NCI-H510A treated with DMSO at 0.1 percent for 48 hours (cell line): ENCODE measurements at regions not wholly inside any gene's neighbourhood (a gene's known extent, or its start where the extent isn't known, plus 50 kb on each side); places are given as distances from the start of the nearest gene placed in this dataset.
"Not testable (repeated sequence)": the region's sequence is repeated elsewhere in the genome, so short reads cannot be mapped to it uniquely, and the experiment has no call there.

ENCODE experiments used
- DNase-seq: peaks from one replicate; lab custom pipeline; 2025; lab: John Stamatoyannopoulos, UW

DNA sequence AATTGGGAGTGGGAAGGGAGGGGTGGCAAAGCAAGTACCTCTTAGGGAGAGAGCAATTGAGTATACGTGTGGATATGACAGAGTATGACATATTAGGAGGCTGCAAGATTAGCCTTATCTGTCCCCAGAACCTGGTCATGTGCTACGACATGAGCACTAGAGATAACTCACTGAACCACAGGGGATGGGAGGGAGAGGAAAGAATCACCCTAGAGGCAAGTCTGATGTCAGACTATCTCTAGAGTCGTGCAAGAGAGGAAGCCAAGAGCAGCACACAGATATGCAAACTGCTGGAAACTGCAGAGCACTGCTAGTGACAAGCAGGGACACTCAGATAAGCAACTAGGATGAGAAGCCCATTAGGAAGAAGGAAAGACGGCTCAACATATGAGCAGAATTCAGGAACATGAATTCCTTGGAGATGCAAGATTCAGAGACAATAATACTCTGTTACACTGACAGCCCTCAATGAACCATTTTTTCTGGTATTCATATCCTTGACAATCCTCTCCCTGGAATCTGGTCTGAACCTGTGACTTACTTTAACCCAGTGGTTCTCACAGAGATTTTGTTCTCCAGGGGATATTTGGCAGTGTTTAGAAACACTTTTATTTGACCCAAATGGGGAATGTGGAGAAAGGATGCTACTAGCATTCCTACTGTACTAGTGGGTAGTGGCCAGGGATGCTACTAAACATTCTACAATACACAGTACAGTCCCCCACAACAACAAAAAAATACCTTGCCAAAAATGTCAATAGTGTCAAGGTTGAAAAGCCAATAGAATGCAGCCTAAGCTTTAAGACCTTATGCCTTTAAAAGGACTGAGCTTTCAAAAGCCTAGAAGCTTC, 84.0 kb upstream of the BMP2K start:
- DNase-seq = no peak

DNA sequence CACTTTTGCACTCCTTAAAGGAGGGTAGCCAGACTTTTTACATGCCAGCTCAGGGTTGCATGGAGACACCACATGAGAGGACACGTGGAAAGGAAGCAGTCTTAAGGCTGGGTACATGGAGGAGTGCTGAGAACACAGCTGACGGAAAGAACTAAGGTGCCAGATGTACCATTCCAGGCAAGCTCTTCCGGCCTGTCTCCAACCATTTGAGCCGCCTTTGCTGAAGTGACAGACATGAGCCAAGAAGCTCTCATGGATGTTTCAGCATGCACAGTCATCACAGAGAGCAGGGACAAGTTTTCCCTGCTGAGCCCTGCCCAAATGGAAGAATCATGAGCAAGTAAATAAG, 83.4 kb upstream of the BMP2K start:
- DNase-seq = no peak

DNA sequence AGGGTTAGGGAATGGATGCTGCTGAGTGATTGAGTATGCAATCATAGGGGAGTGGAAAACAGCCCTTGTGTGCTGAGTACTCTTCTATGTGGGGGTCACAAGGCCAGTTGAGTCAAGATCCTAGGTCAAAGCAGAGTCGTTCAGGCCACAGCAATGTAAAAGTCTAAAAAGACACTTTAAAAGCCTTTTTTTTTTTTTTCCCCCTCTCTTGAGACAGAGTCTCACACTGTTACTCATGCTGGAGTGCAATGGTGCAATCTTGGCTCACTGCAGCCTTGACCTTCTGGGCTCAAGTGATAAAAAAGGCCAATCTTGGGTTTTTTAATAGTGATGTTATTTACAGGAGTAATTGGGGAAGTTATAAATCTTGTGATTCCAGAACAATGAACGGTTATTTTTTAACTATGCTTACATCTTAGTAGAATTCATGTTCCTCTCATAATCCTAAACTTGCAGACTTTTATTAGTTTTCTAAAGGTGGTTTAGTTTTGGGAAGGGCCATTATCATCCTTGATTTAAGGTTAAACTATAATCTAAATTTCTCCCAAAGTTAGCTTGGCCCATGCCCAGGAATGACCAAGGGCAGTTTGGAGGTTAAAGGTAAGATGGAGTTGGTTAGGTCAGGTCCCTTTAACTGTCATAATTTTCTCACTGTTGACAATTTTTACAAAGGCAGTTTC, 82.2 kb upstream of the BMP2K start:
- DNase-seq = no peak

DNA sequence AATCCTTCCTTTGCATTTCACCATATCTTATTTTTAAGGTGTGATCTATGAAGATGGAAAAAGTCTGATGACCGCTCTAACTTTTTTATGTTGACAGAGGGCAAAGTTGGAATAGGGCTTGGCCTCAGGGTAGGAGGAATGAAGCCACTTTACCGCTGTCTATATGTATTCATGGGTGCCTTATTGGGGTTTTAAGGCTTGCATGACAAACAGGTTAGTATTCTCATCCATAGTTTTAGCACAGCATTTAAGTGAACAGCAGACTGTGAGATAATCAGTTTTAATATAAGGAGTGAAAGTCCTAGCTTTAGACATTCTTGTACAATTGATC, 81.7 kb upstream of the BMP2K start:
- no peak for DNase-seq

DNA sequence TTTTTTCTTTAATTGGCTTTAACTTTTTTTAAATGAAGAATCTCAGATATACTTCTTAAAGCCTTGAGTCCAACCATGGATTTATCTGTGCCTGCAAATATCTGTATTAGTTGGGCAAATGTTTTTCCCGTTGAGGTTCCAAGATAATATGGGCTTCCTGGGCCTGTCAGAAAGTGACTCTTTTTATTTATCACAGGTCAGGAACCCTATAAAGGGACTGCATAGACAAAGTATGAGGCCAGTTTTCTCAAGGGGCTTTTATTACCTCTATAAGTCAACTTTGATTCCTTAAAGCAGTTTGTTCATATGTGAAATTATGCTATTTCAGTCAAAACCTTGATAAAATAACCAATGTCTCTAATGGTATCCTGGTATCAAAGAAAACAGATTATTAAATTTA, 80.2 kb upstream of the BMP2K start:
- no peak for DNase-seq

DNA sequence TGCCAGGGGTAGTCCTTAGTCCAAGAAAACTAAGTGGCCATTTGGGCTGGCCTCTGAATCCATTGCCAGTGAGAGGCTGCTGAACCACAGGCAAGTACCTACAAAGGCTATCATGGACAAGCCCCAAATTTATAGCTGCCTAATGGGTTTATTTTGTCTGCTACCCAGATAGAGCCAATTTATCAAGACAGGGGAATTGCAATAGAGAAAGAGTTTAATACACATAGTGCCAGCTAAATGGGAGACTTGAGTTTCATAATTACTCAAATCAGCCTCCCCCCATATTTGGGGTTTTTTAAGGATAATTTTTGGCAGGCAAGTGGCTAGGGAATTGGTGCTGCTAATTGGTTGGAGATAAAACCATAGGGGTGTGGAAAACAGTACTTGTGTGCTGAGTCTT, 73.1 kb upstream of the BMP2K start:
- no peak for DNase-seq

DNA sequence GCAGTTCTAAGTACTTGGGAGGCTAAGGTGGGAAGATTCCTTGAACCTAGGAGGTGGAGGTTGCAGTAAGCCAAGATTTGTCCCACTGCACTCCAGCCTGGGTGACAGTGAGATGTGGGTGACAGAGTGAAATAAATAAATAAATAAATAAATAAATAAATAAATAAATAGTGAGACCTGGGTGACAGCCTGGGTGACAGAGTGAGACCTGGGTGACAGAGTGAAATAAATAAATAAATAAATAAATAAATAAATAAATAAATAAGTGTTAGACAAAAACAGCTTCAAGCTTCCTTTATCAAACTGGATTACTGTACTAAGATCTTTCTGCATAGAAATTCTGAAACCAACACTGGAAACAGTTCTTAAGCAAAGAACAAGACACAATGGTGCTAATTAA, 71.8 kb upstream of the BMP2K start:
- no peak for DNase-seq

DNA sequence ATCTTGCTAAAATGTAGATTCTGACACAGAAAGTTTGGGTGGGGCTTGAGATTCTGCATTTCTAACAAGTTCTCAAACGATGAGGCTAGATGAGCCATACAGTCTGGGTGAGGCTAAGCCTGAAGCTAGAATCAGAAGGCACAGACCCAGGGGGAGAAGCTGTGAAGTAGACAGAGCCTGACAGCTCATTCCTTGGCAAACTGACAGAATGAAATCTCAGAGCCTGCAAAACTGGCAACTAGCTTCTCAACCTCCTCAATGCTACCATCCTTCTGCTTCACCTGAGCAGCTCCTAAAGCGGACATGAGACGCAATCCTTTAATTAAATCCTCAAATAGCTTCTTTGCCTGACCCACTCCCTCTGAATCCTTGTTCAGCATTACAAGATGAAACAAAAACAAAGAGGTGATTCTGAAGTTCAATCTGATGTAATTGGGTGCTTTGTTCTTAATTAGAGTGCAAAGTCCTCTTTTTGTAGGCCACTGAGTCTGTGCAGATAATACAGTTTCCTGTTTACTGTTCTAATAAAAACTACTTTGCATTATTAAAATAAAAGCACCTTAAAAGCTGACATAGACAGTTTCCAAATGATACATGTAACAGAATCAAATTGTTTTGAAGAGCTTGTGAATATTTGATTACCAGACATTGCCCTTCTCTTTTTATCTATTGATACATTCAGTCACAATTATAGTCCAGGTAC, 71.0 kb upstream of the BMP2K start:
- no peak for DNase-seq

DNA sequence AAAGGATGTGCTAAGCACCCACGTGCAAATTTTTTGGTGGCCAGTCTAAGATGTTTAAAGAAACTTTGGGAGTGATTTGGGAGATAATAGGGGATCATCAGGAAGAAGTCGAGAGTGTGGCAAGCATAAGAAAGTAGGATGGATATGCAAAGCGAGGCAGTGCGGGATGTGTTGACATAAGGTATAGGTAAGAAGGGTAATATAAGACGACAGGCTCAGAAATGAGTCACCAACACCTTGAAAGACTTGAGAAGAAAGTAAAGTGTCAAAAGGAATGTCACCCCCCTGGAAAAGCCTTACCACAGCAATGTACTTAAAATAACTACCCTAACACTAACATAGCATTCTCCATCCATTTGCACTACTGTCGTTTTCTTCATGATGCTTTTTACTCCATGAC, 69.8 kb upstream of the BMP2K start:
- no peak for DNase-seq

DNA sequence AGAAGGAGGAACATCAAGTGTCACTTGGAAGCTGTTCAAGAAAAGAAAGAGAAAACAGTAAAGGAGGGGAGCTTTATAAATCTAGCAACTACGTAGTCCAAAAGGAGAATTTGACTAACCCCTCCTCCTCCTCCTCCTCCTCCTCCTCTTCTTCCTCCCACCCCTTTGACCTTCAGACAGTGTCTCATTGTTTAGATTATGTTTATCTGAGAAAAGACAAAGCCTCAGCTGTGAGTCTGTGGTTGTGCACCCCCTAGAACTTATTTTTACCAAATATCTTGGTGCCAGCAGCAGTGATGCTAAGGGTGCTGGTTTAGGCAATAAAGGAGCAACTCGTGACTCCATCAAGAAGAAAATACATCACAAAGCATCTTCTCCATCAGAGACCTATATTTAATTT, 68.9 kb upstream of the BMP2K start:
- no peak for DNase-seq

DNA sequence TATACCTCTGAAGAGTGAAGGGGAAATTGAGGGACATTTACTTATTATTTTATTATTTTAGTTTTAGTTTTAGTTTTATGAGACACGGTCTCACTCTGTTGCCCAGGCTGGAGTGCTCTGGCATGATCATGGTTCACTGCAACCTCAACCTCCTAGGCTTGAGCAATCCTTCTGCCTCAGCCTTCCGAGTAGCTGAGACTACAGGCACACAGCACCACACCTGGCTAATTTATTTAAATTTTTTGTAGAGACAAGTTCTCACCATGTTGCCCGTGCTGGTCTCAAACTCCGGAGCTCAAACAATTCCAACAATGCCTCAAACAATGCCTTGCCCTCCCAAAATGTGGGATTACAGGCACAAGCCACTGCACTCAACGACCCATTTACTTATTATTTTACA, 68.4 kb upstream of the BMP2K start:
- DNase-seq = no peak

DNA sequence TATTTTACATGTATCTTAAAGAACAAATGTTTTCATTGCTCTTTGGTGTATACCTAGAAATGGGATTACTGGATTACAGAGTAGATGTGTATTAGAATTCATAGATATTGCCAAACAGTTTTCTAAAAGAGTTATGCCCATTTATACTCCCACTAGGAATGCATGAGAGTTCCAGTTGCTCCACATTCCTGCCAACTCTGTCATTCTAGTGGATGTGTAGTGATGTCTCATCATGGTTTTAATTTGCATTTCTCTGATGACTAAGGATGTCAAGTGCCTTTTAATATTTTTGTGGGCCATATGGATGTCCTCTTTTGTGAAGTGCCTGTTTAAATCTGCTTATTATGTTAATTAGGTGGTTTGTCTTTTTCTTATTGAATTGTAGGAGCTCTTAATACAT, 65.6 kb upstream of the BMP2K start:
- no peak for DNase-seq

DNA sequence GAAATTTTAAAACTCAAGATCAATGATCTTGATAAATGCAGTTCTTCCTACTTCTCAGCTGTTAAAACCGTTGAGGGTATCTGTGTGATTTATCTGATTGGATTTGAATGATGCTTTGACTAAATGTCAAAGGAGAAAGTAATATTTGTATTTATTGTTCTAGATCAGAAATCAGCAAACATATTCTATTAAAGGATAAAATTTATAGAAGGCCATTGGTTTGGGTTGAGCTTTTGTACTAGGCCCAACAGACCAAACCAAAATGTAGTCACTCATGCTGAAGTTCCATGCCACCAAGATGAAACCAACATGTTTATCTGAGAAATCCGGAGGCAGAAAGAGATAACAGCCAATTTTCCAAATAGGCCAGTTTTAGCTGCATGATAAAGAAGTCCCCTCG, 64.5 kb upstream of the BMP2K start:
- DNase-seq = no peak

DNA sequence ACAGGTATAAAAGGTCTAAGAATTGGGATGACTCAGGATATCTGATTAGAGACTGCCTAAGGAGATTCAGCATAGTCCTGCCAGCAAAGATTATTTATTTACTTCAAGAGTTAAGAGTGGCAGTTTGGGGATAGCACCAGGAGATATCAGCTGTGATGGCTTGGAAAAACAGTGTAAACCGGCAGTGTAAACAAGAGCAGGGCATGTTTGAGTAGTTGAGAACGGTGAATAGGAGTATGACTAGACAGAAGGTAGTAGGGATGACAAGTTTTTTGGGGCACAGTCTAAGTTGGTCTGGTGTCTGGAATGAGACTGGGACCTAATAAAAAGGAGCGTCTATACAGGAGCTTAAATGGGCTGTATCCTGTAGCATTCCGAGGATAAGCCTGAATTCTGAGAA, 61.6 kb upstream of the BMP2K start:
- not testable (repeated sequence) for DNase-seq

DNA sequence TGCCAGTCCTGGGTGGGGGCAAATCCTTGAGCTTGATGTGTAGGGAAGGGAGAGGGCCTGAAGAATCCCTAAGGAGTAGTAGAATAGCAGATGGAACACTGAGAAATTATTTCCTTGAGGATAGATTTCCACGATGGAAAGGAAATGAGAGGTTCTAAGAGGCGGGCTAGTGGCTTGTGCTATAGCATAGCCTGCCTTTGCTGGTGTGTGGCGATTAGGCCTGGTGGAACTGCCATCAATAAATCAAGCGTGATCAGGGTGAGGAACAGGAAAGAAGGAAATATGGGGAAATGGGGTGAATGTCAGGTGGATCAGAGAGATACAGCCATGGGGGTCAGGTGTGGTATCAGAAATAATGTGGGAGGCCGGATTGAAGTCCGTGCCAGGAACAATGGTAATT, 60.8 kb upstream of the BMP2K start:
- not testable (repeated sequence) for DNase-seq

DNA sequence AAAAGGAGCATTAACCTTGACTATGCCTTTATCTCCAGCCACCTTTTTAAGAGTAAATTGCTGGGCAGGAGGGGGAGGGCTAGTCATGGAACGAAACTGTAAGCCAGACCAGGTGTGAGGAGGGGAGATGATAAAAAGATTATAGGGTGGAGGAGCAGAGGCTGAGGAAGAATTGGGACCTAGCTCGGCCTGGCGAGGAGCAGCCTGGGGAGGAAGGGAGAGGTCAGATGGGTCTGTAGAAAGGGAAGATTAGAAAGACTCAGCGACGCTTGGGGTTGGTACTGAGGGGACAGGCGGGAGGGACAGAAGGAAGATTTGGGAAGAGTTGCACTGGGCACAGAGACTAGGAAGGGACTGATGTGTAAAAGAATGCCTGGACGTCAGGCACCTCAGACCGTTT, 58.4 kb upstream of the BMP2K start:
- not testable (repeated sequence) for DNase-seq

DNA sequence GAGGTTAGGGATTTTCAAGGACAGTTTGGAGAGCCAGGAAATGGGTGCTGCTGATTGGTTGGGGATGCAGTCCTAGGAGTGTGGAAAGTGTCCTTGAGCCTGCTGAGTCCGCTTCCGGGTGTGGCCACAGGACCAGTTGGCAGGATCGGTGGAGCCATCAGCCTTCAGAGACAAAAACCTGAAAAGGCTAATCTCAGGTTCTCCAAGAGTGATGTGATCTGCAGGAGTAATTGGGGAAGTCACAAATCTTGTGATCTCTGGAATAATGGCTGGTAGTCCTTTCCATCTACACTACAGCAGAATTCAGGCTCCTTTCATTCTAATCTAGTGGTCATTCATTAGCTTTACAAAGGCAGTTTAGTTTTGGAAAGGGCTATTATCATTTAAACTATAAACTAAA, 55.9 kb upstream of the BMP2K start:
- DNase-seq = no peak

DNA sequence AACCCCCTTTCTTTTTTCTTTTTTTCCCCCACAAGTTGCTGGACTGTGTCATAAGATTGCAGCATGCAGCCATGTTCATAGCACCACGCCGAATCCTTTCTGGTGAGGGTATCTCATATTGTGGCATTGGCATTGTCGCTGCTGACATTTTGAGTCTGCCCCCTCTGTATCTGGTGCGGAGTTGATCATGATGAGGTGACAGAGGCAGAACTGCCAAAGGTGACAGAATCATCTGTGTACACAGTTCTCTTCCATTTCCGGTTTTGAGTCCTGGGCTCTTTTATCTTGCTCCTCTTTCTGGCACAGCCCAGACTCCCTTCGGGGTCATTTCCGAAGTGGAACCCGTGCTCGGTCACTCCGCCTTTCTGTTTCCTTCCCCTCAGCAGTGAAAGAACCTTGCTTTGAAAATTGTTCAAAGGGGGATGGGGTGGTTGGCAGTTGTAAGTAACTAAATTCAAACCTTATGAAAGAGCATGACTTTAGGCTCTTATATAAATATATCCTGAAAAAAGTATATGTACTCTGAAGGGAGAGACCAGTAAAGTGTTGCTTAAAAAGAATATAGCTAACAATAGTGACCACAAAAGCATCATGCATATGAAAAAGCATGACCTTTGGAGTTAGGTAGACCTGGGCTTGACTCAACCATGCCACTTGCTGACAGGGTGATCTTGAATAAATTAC, 55.0 kb upstream of the BMP2K start:
- peak; percentile 31 for DNase-seq

DNA sequence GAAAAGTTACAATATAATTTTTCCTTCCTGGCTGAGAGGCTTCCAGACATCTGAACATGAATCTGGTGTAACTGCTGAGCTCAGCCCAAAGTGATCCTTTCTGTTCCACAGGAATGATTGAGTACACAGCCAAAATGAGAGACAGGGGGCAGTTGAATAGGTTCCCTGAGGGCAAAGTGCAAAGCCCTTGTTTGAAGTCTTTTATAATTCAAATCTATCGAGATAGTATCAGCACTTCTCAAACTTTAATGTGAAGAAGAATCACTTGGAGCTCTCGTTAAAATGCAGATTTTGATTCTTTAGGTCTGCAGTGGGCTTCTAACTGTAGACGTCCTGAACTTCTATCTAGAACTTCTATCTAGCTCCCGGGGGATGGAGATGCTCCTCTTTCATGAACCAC, 54.4 kb upstream of the BMP2K start:
- no peak for DNase-seq

DNA sequence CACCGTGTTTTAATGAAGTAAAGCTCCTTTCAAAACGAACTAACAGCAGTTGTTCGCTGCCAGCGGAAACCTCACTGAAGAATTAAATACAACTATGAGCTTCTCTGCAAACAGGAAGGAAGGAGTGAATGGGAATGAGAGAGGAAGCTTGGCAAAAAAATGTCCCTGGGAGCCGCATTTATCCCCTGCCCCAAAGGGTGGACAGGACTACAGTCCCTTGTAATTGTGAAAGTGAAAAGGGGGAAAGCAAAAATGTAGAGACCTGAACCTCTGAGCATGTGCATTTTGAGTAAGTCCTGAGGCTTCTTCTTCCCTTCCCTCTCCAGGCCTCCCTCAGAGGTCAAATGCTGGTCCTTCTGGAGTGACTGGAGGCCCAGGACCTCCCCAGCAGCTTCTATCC, 53.8 kb upstream of the BMP2K start:
- no peak for DNase-seq

DNA sequence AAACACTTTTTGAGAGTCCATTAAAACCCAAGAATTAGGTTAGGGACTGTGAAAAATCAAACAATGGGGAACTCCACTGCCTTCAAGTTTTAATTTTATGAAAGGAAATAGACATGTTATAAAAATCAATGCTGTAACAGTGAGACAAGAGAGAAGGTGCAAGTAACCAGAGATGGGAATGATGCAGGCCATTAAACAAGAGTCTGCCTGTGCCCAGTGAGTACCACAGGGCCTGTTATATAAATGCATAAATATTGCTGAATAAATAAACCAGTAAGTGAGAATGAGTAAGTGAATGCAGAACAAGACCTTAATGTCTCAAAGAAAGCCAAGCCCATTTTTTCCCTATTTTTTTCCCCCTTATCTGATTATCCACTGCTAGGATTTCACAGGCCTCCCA, 53.3 kb upstream of the BMP2K start:
- DNase-seq = no peak
